Stimulated activated CD8-positive, alpha-beta memory T cell treated with anti-CD3 and anti-CD28 coated beads, Interleukin-2, amount 100 ng/mL, for 48 hours (primary cell): ENCODE measurements at regions not wholly inside any gene's neighbourhood (a gene's known extent, or its start where the extent isn't known, plus 50 kb on each side); places are given as distances from the start of the nearest gene placed in this dataset.
A peak's percentile ranks its signal among the peaks of the same experiment; 100 is the strongest.
"Not testable (repeated sequence)": the region's sequence is repeated elsewhere in the genome, so short reads cannot be mapped to it uniquely, and the experiment has no call there.

Experiments used
- DNase-seq, 2 donors: peaks; one replicate each; pipeline ENCODE4 v3.0.0-alpha.2; 2020; ENCODE audit warnings: low read depth in 2 of 2

DNA sequence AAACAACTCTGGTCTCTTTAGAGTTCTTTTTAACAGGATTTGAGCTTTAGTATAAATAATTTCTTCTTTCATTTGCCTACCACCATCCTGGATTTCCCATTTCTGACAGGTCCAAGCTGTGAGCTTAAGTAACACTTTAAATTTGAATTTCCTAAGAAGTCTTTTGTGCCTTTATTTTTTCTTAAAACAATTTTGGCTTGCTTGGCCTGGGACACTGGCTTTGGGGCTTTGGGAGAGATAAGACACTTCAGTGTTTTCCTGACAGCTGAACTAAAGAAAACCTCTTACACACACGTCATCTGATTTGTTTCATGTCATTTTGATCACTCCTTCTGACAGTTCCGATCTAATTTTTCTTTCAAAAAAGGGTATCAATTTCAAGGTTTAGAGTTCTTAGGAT is 121.3 kb upstream of the BMPER start:
- no peak for DNase-seq

DNA sequence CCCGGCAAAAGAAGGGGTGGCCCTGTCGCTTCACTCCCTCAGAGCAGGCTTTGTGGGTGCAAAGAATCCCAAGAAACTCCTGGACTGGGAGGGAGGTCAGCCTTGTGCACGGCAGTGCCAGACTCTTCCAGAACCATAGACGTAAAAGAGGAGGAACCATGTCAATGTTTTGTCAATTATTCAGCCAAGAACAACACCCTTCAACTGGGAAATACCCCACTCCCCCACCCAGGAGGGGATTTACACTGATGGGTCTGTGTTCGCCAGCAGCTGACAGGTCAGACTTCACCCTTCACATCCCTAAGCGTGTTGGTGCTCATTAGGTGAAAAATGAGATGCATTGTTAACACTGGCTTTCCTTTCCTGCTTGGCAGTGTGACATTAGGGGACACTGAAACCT is 116.8 kb upstream of the BMPER start:
- DNase-seq = no peak

DNA sequence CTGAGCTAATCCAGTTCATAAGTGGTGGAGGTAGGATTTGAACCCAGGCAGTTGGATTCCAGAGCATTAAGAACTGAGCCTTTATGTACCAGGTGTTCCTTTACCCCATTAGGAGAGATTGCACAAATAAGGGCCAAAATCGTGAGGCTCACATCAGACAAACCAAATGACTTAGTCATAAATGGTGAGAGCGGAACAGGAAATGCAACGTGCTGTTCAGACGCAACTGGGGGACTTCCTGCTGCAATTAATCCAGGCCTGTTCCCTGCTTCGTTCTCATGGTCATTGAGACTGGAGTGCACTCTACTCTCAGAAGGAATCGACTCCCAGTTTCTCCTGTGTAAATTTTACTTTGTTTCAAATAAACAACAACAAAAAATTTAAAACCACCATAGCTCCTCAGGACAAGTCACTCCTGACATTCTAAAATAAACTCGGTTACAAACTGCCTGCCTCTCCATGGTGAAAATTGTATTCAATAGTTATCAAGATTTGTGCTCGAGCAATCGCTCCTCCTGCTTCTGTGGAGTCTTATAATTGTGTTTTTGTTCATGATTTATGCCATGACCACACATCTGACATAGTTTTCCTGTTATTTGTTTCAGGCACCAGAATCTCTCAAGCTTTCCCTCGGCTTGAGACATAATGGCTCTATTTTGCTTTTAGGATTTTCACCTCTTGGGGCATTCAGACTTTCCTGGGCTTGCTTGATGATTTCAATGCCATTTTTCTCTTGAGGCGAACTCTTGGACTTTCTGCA is 115.3 kb upstream of the BMPER start:
- no peak for DNase-seq

DNA sequence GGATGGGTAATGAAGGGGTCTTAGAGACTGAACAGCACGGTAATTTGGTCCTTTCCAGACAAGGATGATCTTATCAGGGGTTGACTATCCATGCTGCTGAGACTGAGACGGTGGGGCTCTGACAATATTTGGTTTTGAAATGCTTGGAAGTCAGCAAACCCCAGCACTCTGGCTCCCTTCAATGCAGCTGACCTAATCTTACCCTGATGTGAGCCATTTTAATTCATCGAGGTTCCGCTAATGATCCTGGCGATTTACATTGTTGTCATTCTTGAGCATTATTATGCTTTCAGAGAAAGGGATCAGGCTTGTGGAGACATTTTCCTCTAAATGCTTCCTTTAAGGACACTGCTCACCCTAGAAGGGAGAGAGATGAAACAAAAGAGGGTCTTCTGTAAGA is 114.6 kb upstream of the BMPER start:
- DNase-seq = no peak

DNA sequence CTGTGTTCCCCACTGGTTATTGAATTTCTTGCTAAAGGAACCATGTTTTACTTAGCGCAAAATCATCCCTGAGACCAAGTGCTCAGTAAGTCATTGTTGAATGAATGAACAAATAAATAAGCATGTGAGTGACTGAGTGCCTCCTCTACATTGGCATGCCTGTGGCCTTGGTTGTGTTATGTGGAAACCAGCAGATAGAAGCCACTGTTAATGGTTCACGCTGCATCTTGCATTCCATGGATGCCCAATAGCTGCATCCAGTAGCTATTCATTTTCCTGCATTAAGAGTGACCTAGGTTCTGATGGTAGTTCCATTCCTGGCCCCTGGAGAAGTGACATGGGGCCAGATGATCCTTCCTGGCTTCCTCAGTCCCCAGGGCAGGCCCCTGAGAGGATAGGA is 113.3 kb upstream of the BMPER start:
- DNase-seq = no peak

DNA sequence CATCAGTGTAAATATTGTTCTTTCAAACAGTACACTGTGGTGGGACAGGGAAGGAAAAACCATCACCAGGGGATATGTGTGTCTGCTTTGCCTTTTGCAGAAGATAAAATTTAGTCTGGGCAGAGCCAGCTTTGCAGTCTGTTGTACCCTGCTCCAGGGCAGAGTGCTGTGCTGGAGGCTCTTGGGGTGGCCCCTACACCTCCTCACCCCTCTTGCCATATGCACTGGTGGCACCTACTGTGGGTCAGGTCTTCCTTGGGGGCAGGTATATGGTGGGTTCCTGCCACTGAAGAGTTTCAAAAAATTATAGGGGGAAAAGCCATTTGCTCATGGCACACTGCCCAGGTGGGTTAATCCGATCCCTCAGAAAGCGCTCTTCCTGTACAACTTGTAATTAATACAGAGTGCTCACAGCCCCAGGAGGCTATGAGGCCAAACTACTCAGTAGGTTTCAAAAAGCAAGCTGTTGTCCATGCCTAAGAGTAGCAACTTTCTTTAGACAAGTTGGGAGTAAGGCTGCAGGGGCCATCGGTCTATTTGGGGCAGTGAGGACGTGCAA is 112.7 kb upstream of the BMPER start:
- no peak for DNase-seq

DNA sequence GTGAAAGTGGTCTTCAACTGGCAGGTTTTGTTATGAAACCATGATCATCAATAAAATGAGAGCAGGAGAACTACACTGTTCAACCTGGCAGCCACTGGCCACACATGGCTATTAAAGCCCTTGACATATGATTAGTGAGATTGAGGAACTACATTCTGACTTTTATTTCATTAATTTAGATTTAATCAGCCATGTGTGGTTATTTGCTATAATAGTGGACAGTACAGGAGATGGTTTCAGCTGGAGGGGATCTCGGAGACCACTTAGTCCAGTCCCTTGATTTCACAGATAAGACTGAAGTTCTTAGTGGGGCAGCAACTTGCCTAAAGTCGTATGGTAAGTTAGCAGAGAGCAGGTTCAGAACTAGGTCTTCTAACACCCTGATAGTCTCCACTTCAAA is 111.7 kb upstream of the BMPER start:
- no peak for DNase-seq

DNA sequence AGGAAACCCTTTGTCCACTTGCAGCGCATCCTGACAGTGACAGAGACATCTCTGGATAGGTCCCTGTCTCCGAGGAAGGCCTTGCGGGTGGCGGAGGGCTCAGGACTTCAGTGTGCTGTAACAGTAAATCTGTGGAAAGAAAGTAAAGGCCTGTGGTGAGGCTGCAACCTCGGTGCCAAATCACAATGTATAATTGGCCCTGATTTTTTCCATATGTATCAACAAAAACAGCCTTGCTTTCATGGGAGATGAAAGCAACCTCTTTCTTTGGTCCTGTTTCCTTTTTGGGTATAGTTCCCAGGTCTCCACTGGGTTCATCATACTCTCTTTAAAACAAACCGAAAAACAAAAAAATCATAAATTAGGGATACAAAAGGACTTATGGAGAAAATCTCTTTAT is 110.9 kb upstream of the BMPER start:
- DNase-seq = no peak

DNA sequence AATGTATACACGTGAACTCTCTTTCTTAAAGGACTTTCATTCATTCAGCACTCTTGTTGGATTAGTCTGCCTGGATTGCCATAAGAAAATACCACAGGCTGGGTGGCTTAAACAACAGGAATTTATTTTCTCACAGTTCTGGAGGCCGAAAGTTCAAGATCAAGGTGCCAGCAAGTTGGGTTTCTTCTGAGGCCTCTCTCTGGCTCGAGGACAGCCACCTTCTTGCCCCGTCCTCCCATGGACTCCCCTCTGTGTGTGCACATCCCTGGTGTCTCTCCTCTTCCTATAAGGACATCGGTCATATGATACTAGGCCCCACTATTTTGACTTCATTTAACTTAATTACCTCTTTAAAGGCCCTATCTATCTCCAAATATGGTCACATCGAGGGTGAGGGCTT is 110.4 kb upstream of the BMPER start:
- no peak for DNase-seq

DNA sequence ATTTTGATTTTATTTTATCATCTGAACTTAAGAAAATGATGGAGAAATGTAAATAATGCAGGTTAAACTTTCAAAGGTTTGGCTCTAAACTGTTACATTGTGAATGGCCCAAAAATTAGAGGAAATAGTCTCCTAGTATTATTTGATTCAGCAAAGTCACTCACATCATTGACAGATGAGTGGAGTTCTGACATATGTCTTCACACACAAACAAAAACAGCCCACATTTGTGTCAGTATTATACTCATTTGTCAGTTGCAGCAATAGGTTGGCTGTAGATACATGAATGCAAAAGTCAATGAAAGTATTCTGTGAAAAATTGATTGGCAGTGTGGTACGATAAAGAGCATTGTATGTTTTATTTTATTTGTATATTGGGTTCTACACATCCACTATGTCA is 108.8 kb upstream of the BMPER start:
- DNase-seq = no peak

DNA sequence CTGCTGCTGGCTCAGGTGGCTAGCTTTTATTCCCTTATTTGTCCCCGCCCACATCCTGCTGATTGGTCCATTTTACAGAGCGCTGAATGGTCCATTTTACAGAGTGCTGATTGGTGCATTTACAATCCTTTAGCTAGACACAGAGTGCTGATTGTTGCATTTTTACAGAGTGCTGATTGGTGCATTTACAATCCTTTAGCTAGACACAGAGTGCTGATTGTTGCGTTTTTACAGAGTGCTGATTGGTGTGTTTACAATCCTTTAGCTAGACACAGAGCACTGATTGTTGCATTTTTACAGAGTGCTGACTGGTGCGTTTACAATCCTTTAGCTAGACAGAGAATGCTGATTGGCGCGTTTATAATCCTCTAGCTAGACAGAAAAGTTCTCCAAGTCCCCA is 107.8 kb upstream of the BMPER start:
- not testable (repeated sequence) for DNase-seq

DNA sequence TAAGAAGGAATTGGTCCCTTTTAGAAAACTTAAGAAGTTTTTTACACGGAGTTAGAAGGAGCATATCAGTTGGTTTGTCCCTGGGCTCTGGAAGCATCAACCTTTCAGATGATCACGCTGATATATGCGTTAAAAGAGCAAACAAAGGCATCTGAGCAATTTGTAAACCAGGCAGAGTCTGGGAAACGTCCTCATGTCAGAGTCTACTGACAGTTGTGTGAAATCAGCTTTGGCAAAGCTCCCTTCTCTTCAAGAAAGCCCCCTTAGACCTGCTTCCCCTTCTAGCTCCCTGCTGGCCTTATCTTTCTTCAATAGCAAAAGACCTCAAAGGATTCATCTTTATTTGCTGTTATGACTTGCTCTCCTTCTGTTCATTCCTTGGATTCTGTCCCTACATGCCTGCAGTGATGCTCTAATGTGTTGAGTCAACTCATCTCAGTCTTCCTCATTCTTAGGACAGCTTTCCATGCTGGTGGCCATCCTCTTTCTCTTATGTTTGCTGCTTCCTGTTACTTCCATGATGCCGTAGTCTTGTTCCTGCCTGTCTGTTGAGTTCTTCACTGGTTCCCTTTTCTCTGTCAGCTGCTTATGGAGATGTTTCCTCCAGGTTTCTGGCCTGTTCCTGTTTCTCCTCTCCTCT is 106.5 kb upstream of the BMPER start:
- DNase-seq = no peak

DNA sequence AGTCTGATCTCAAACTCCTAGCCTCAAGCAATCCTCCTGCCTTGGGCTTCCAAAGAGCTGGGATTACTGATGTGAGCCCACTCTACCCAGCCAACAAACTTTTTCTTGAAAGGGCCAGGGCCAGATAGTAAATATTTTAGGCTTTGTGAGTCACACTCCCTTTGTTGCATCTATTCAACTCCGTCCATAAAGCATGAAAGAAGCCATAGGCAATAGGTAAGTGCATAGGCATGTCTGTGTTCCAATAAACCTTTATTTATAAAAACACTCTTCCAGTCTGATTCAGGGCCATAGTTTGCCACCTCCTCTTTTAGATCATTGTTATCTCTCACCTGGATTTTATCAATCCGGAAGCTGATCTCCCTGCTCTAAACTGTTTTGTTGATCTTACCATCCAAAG is 105.6 kb upstream of the BMPER start:
- DNase-seq = no peak

DNA sequence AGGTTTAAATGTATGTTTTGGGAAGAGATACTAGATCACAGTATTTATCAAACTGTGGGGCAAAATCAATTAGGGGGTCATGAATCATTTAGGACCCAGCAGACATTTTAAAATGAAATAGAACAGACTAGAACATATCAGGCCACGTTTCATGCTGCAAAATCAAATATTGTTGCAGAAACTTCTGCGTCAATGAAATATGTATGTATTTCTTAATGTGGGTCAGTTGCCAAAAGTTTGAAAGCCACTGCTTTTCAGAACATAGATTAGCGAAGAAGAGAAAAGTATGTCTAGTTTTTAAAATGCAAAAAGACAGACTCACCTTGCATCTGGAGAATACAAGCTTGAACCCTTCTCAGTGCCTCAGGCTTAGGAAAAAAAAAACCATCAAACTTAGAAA is 102.7 kb upstream of the BMPER start:
- DNase-seq = no peak

DNA sequence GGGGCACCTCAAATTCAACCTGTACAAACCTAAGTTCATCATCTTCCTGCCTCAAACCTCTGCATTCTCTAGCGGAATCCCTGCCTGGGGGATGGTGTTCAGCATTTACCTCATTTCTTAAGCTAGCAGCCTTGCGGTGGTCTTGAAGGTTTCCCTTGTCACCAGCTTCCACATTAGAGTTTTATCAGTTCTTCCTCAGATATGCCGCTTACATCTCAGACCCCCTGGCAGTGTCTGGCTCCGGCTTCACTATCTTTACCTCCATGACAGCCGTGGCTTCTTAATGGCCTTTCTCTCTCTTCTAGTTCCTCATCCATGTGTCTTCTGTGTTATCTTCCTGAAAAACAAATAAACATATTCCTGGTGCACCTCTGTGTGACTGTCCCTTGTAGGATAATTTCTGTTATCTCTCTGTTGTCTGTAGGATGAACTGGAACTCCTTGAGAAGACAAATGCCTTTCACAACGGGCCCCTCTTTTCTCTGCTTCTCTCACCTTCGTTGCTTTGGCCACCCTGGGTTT is 101.1 kb upstream of the BMPER start:
- no peak for DNase-seq

DNA sequence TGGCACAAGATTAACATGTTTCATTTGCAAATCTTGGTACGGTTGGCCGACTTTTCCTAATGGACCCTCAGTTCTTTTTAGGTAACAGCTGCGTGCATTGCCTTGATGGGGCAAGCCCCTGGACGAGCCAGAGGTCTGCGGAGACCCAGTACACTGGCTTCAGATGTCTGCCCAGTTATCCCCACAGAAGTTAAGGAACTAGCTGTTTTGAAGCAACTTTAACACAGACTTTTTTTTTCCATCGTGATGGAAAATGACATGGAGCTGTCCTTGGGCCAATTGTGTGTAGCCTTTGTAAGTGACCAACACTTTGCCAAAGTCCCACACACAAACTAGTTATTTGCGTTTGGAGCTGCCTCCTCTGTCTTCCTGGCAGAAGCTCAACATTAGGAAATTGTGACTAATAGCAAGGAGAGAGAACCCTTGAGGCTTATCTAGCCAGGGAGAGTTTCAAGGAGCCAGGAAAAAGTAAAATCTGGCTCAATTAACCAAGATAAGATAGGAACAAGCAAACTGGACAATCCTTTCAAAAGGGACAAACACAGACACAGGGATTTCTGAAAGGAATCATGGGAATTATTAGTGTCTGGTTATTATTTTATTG is 99.6 kb upstream of the BMPER start:
- no peak for DNase-seq

DNA sequence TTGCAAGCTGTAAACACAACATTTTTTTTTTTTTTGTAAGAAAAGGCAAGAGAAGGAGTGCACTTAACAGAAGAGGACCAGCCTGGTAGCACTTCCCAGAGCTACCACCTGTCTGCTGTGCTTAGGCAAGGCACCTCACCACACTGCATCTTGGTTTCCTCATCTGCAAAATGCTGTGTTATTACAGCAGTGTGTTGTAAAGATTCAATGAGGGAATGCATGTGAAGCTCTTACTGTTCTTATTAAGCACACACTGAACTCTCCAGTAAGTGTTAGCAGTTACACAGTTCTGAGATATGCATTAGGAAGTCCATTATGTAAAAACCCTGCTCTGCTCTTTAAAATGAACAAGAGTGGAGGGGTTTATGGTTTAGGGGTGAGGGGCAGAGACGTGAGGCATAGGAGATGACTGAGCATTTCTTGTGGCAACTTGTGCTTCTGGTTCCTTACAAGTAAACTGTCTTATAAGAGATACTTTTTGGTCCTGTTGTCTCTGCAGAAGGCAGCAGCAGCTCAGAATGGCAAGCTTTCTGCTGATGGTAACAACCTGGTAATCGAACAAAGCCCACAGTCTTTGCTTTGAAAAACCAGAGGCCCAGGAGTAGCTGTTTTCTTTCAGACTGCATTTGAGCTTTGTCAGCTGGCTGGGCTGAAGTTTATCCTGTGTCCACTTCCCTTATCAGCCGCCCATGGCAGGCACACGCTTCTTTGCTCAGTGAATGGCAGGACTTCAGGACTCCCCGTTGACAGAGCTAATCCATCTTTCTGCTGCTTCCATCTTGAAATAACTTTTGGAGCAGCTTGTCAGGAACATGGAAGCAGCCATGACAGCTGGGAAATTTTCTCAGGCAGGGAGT is 98.8 kb upstream of the BMPER start:
- no peak for DNase-seq

DNA sequence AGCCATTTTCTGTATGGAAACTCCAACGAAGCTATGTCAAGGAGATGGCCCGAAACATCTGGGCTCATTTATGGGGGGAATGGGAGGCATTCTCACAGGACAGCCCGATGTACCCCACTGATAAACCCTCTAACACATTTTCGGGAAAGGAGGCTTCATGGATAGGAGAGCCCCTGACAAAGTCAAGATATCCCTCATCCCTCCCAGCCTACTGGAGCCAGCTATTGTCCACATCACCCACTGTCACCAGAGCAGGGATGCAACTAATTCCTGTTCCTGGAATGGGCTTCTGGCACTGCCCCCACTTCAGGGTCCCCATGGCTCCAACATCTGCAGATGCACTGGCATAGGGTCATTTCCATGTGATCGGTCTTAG is 98.2 kb upstream of the BMPER start:
- DNase-seq = no peak

DNA sequence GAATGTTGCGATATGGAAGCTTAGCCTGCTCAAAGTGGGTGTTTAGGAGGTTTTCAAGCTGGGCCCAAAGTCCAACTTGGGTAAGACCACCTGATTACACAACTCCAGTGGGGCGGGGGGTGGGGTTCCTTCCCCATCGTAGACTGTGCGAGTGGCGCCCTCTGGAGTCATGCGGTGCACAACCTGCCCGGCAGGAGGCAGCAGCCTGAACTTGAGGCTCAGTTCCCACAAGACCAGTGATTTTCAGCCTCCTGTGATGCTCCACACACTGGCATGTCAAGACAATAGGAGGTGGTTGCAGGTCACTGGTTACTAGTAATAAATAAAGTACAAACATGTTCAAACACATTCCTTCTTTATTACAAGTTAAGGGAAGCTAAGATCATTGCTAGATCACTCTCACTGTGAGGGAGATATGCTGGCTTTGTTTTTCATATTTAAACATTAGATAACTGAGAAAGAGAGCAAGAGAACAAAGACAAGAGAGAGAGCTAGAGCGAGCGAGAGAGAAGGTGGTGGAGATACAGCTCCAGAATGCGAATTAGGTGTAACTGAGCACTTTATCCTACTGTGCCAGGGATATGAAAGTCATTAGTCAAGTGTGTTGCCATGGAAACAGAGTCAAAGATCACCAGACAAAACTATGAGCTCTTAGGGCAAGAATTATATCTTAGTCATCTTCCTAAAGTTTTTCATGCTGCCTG is 97.4 kb upstream of the BMPER start:
- peak; percentile 0 to 2 for DNase-seq

DNA sequence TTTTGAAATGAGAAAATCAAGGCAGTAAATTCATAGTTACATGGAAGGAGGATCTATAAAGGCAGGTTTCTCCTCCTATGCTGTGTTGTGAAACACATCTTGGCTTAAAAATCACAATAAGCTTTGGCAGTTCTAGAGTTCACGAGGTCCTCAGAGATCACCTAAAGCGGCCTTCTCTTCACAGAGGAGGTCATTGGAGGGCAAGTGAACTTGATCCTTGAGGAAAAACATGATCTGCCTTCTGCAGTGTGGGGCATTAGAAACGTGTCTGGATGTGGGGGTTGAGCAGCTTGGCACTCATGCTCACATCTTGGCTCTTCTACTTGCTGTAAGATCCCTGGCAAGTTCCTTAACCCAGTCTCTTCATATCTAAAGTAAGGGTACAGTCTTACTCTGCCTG is 96.1 kb upstream of the BMPER start:
- no peak for DNase-seq

DNA sequence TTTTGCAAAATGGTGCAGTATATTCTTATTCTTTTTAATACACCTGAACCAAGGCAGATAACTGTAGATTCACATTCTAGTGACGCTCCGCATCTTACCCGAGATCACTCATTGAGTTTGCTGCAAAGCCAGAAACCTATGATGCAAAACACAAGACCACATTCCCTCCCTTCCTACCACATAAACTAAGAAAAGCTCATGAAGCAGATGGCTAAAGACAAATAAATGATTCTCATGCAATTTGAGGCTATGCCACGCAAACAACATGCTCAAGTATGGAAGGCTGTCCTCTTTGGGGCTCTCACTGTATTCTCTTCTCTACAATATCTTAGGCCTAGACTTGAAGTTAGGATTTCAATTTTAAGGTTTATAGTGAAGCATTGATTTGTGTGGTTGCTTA is 95.0 kb upstream of the BMPER start:
- no peak for DNase-seq
